Hepatocyte (in vitro differentiated cells): ENCODE measurements at regions not wholly inside any gene's neighbourhood (a gene's known extent, or its start where the extent isn't known, plus 50 kb on each side); places are given as distances from the start of the nearest gene placed in this dataset.

Experiments
- DNase-seq: peaks from one replicate; pipeline ENCODE4 v3.0.0-alpha.2; 2016; ENCODE audit warnings: low spot score
- H2AFZ ChIP-seq: fragments of 200-600 bp; sonication (generic); 2 replicates; pipeline ENCODE4 v1.6.0; 2016; ENCODE audit warnings: antibody characterized with exemption, mild to moderate bottlenecking
- H3K27ac ChIP-seq: fragments of 200-600 bp; sonication (generic); 2 replicates; pipeline ENCODE4 v1.5.1; 2016; ENCODE audit warnings: mild to moderate bottlenecking
- H3K27me3 ChIP-seq: fragments of 200-600 bp; sonication (generic); 2 replicates; pipeline ENCODE4 v1.6.1; 2016
- H3K36me3 ChIP-seq: fragments of 200-600 bp; sonication (generic); replicated peaks from 2 replicates; pipeline ENCODE4 v1.5.1; 2016; ENCODE audit warnings: low read depth; ENCODE audit not compliant: insufficient read depth
- H3K4me1 ChIP-seq: fragments of 200-600 bp; sonication (generic); 2 replicates; pipeline ENCODE4 v1.5.1; 2016; ENCODE audit warnings: mild to moderate bottlenecking, moderate library complexity; ENCODE audit not compliant: insufficient read depth
- H3K4me2 ChIP-seq: fragments of 200-600 bp; sonication (generic); 2 replicates; pipeline ENCODE4 v1.6.0; 2016
- H3K4me3 ChIP-seq: fragments of 200-600 bp; sonication (generic); 2 replicates; pipeline ENCODE4 v1.5.1; 2016; ENCODE audit warnings: mild to moderate bottlenecking
- H3K79me2 ChIP-seq: fragments of 200-600 bp; sonication (generic); 2 replicates; pipeline ENCODE4 v1.6.0; 2017; ENCODE audit warnings: mild to moderate bottlenecking
- H3K9me2 ChIP-seq: fragments of 200-600 bp; sonication (generic); replicated peaks from 2 replicates; pipeline ENCODE4 v1.6.0; 2017; ENCODE audit warnings: mild to moderate bottlenecking; ENCODE audit not compliant: insufficient read depth
- H3K9me3 ChIP-seq: fragments of 200-600 bp; sonication (generic); 2 replicates; pipeline ENCODE4 v1.5.1; 2016; ENCODE audit warnings: low read depth, mild to moderate bottlenecking
- H4K20me1 ChIP-seq: fragments of 200-600 bp; sonication (generic); 2 replicates; pipeline ENCODE4 v1.6.0; 2016; ENCODE audit warnings: mild to moderate bottlenecking; ENCODE audit not compliant: insufficient read depth, poor library complexity, severe bottlenecking
- EZH2 ChIP-seq: fragments of 200-600 bp; sonication (generic); IDR thresholded peaks from 2 replicates; pipeline ENCODE4 v1.6.1; 2016; ENCODE audit warnings: antibody characterized with exemption, mild to moderate bottlenecking, borderline replicate concordance
- EZH2phosphoT487 ChIP-seq: fragments of 200-600 bp; sonication (generic); IDR thresholded peaks from one replicate; pipeline ENCODE4 v1.6.1; 2018; ENCODE audit warnings: antibody characterized with exemption, mild to moderate bottlenecking, low read depth, moderate library complexity; ENCODE audit not compliant: unreplicated experiment, severe bottlenecking
- WGBS: methylation state at CpG from one replicate; pipeline ENCODE4 v1.1.6; 2016; ENCODE audit warnings: low lambda C conversion rate; ENCODE audit errors: missing lambda C conversion rate; 5-methylcytosine and 5-hydroxymethylcytosine counted together
- TF ChIP-seq, protein P1 (sequence below): fragments of 200-600 bp; sonication (generic); IDR thresholded peaks from 2 replicates; pipeline ENCODE4 v1.5.1; 2016; ENCODE audit warnings: antibody characterized with exemption, mild to moderate bottlenecking; ENCODE audit not compliant: poor library complexity

- Histone ChIP-seq H3K9me2 (no peaks in the 10 kb centered on the region), H3K27ac (no peak overlapping the region), H3K4me3 (no peak overlapping the region), H3K36me3 (no peaks in the 10 kb centered on the region), H3K4me1 (peaks cover 4% of the 10 kb centered on the region), H3K79me2 (no peaks in the 10 kb centered on the region), H2AFZ (no peak overlapping the region), H4K20me1 (no peaks in the 10 kb centered on the region), H3K4me2 (no peak overlapping the region), H3K27me3 (peaks cover 3% of the 10 kb centered on the region), H3K9me3 (no peaks in the 10 kb centered on the region)
- DNase-seq, result no peak
- WGBS, result 83% methylated on average over 10 of the region's 10 CpGs
- TF ChIP-seq EZH2 (no peak), EZH2phosphoT487 (no peak)
- TF ChIP-seq, protein P1, sequence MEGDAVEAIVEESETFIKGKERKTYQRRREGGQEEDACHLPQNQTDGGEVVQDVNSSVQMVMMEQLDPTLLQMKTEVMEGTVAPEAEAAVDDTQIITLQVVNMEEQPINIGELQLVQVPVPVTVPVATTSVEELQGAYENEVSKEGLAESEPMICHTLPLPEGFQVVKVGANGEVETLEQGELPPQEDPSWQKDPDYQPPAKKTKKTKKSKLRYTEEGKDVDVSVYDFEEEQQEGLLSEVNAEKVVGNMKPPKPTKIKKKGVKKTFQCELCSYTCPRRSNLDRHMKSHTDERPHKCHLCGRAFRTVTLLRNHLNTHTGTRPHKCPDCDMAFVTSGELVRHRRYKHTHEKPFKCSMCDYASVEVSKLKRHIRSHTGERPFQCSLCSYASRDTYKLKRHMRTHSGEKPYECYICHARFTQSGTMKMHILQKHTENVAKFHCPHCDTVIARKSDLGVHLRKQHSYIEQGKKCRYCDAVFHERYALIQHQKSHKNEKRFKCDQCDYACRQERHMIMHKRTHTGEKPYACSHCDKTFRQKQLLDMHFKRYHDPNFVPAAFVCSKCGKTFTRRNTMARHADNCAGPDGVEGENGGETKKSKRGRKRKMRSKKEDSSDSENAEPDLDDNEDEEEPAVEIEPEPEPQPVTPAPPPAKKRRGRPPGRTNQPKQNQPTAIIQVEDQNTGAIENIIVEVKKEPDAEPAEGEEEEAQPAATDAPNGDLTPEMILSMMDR, result no peak
Measured at GRCh38 chr10:130941886-130942285, 369.6 kb downstream of the TCERG1L start.

DNA sequence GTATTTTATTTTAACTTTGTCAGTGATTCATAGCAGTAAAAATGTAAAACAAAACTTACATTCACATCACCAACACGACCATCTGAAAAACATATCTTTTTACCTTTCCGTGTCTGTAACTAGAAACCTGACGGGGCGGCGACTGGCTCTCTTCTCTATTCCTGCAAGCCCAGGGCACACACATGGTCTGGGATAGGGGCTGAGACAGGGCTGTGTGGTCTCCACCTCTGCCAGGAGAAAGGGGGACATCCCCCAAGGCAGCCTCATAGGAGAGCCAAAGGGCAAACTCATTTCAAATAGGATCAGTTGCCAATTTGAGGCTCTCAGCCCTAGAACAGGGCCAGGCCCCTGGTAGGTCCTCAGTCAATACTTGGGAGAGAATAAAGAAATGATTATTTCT, 359.4 kb downstream of the TCERG1L start:
- Histone ChIP-seq H3K9me2 (no peaks in the 10 kb centered on the region), H3K79me2 (no peaks in the 10 kb centered on the region), H3K27me3 (no peaks in the 10 kb centered on the region), H2AFZ (no peak overlapping the region), H3K9me3 (no peaks in the 10 kb centered on the region), H3K36me3 (no peaks in the 10 kb centered on the region), H4K20me1 (no peaks in the 10 kb centered on the region), H3K4me3 (no peak overlapping the region), H3K4me1 (no peaks in the 10 kb centered on the region), H3K27ac (no peak overlapping the region), H3K4me2 (no peak overlapping the region)
- WGBS, result 95% methylated on average over 5 of the region's 5 CpGs
- TF ChIP-seq, protein P1, result no peak
- TF ChIP-seq EZH2, result no peak
- TF ChIP-seq EZH2phosphoT487, result no peak
- DNase-seq, result no peak

DNA sequence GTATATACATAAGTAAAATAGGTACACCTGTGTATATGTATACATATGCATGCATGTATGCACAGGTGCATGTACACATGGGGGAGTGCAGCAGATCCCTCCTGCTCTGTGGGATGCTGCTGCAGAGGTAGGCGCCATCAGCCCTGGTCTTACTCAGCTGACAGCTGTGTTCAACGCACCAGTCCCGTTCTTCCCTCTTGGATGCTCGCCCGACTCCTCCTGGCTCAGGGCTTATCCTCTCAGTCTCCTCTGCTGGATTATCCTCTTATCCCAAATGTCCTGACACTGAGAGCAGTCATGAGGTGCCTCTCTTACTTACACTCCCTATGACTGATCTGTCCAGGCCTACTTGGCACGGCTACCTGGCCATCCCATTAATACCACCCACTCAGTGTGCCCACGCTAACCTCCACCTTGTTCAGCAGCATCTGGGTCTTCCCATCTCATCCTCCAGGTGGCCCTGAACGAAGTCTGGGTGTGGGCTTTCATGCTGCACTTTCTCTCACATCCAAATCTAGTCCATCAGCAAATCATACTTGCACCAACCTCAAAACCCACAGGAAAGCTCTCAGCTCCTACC, 357.1 kb downstream of the TCERG1L start:
- TF ChIP-seq, protein P1, result no peak
- TF ChIP-seq EZH2phosphoT487, result no peak
- no peak for TF ChIP-seq EZH2
- Histone ChIP-seq H3K9me2 (no peaks in the 10 kb centered on the region), H3K4me1 (no peaks in the 10 kb centered on the region), H3K79me2 (no peaks in the 10 kb centered on the region), H3K9me3 (no peaks in the 10 kb centered on the region), H3K4me2 (no peak overlapping the region), H3K4me3 (no peak overlapping the region), H3K36me3 (no peaks in the 10 kb centered on the region), H2AFZ (no peak overlapping the region), H4K20me1 (no peaks in the 10 kb centered on the region), H3K27me3 (peaks cover 6% of the 10 kb centered on the region), H3K27ac (no peak overlapping the region)
- WGBS, result 81% methylated on average over 8 of the region's 8 CpGs
- DNase-seq, result no peak

- H3K4me3 ChIP-seq, result no peak overlapping the region
- H3K27me3 ChIP-seq, result peaks cover 6% of the 10 kb centered on the region
- no peak for DNase-seq
- H3K9me2 ChIP-seq, result no peaks in the 10 kb centered on the region
- H3K27ac ChIP-seq, result no peak overlapping the region
- no peaks in the 10 kb centered on the region for H4K20me1 ChIP-seq
- TF ChIP-seq, protein P1, result no peak
- no peak for TF ChIP-seq EZH2phosphoT487
- no peaks in the 10 kb centered on the region for H3K36me3 ChIP-seq
- H3K4me2 ChIP-seq, result no peak overlapping the region
- WGBS, result 73% methylated on average over 8 of the region's 8 CpGs
- H3K79me2 ChIP-seq, result no peaks in the 10 kb centered on the region
- H3K9me3 ChIP-seq, result no peaks in the 10 kb centered on the region
- no peaks in the 10 kb centered on the region for H3K4me1 ChIP-seq
- no peak overlapping the region for H2AFZ ChIP-seq
Measured at GRCh38 chr10:130956251-130956650, 355.3 kb downstream of the TCERG1L start.
